ENCODE measurements at regions not wholly inside any gene's neighbourhood (a gene's known extent, or its start where the extent isn't known, plus 50 kb on each side); places are given as distances from the start of the nearest gene placed in this dataset.

GRCh38 chr13:79860791-79861190, 379.8 kb downstream of the NDFIP2 start:
- DNase-seq (ENCODE audit: extremely low spot score) = no peak
- ChIA-PET POLR2A (no interaction called here), CTCF (no interaction called here)
- TF ChIP-seq NFRKB (IDR thresholded peaks at IDR 0.05) = no peak
- no peak for TF ChIP-seq PKNOX1 (IDR thresholded peaks at IDR 0.05)
- TF ChIP-seq SUZ12 (IDR thresholded peaks at IDR 0.05) = no peak
- TF ChIP-seq FOXA1 (IDR thresholded peaks at IDR 0.05) = no peak
- no peak for TF ChIP-seq FOXK2 (IDR thresholded peaks at IDR 0.05)

GRCh38 chr13:79859756-79860155, 378.8 kb downstream of the NDFIP2 start:
- TF ChIP-seq SUZ12 (IDR thresholded peaks at IDR 0.05) (no peak), ZNF384 (IDR thresholded peaks at IDR 0.05) (no peak), SP1 (IDR thresholded peaks at IDR 0.05) (no peak), PKNOX1 (IDR thresholded peaks at IDR 0.05) (no peak), ELF4 (IDR thresholded peaks at IDR 0.05) (no peak), TARDBP (IDR thresholded peaks at IDR 0.05) (no peak), FOXA1 (IDR thresholded peaks at IDR 0.05) (no peak)
- CTCF ChIA-PET = no interaction called here
- POLR2A ChIA-PET = no interaction called here
- DNase-seq (ENCODE audit: extremely low spot score) = no peak

- CTCF ChIA-PET = no interaction called here
- DNase-seq (ENCODE audit: extremely low spot score) = no peak
- TF ChIP-seq ELF4 (IDR thresholded peaks at IDR 0.05) (no peak), NFRKB (IDR thresholded peaks at IDR 0.05) (no peak), BHLHE40 (IDR thresholded peaks at IDR 0.05; ENCODE audit: borderline replicate concordance) (no peak), SP1 (IDR thresholded peaks at IDR 0.05) (no peak), L3MBTL2 (conservative IDR thresholded peaks at IDR 0.05) (no peak), PKNOX1 (IDR thresholded peaks at IDR 0.05) (no peak), TARDBP (IDR thresholded peaks at IDR 0.05) (no peak), FOXK2 (IDR thresholded peaks at IDR 0.05) (no peak), ZNF384 (IDR thresholded peaks at IDR 0.05) (no peak)
- POLR2A ChIA-PET = no interaction called here
Observed at GRCh38 chr13:79853251-79853650, 372.3 kb downstream of the NDFIP2 start.

- ChIA-PET POLR2A (no interaction called here), CTCF (no interaction called here)
- TF ChIP-seq NFRKB (IDR thresholded peaks at IDR 0.05) (no peak), FOXK2 (IDR thresholded peaks at IDR 0.05) (no peak), FOXA1 (IDR thresholded peaks at IDR 0.05) (no peak), ZNF384 (IDR thresholded peaks at IDR 0.05) (no peak), BHLHE40 (IDR thresholded peaks at IDR 0.05; ENCODE audit: borderline replicate concordance) (no peak), ARNT (IDR thresholded peaks at IDR 0.05) (no peak), ELF4 (IDR thresholded peaks at IDR 0.05) (no peak), PKNOX1 (IDR thresholded peaks at IDR 0.05) (no peak), L3MBTL2 (conservative IDR thresholded peaks at IDR 0.05) (no peak), HDGF (IDR thresholded peaks at IDR 0.05; ENCODE audit: borderline replicate concordance) (no peak), SUZ12 (IDR thresholded peaks at IDR 0.05) (no peak), CTBP1 (IDR thresholded peaks at IDR 0.05; ENCODE audit: borderline replicate concordance) (no peak), TARDBP (IDR thresholded peaks at IDR 0.05) (no peak), LEF1 (IDR thresholded peaks at IDR 0.05; ENCODE audit: borderline replicate concordance) (no peak), FOXM1 (IDR thresholded peaks at IDR 0.05; ENCODE audit: borderline replicate concordance) (no peak), SP1 (IDR thresholded peaks at IDR 0.05) (no peak)
- no peak for DNase-seq (ENCODE audit: extremely low spot score)
Observed at GRCh38 chr13:79851318-79851717, 370.4 kb downstream of the NDFIP2 start.

GRCh38 chr13:79847882-79848592, 367.1 kb downstream of the NDFIP2 start:
- ChIA-PET CTCF (interaction anchor here (0.6 kb wide), 1 partner anchor 62 kb away, joined by 3 read pairs; no protein-coding TSS in a partner anchor), POLR2A (no interaction called here)
- TF ChIP-seq BHLHE40 (IDR thresholded peaks at IDR 0.05; ENCODE audit: borderline replicate concordance) (no peak), TARDBP (IDR thresholded peaks at IDR 0.05) (no peak), ELF4 (IDR thresholded peaks at IDR 0.05) (no peak), FOXK2 (IDR thresholded peaks at IDR 0.05) (no peak), L3MBTL2 (conservative IDR thresholded peaks at IDR 0.05) (no peak), CTBP1 (IDR thresholded peaks at IDR 0.05; ENCODE audit: borderline replicate concordance) (no peak), FOXM1 (IDR thresholded peaks at IDR 0.05; ENCODE audit: borderline replicate concordance) (no peak), NFRKB (IDR thresholded peaks at IDR 0.05) (no peak), SP1 (IDR thresholded peaks at IDR 0.05) (no peak), SUZ12 (IDR thresholded peaks at IDR 0.05) (no peak), ZNF384 (IDR thresholded peaks at IDR 0.05) (no peak), PKNOX1 (IDR thresholded peaks at IDR 0.05) (no peak), ARNT (IDR thresholded peaks at IDR 0.05) (no peak), LEF1 (IDR thresholded peaks at IDR 0.05; ENCODE audit: borderline replicate concordance) (no peak), HDGF (IDR thresholded peaks at IDR 0.05; ENCODE audit: borderline replicate concordance) (no peak), FOXA1 (IDR thresholded peaks at IDR 0.05) (no peak)
- no peak for DNase-seq (ENCODE audit: extremely low spot score)
